K562 (cell line): ENCODE measurements at regions not wholly inside any gene's neighbourhood (a gene's known extent, or its start where the extent isn't known, plus 50 kb on each side); places are given as distances from the start of the nearest gene placed in this dataset.

ENCODE experiments used
- BMI1 ChIP-seq: fragments of 150-350 bp; IDR thresholded peaks from 2 replicates; pipeline ENCODE4 v1.6.1; 2014; ENCODE audit warnings: low read length
- BRCA1 ChIP-seq, 2 experiments: fragments of 450-650 bp in 1 of 2; sonication (generic) in 1 of 2; formaldehyde crosslinking in 1 of 2; IDR thresholded peaks; 2 replicates each; pipeline versions ENCODE4 v1.5.0 to v1.6.1; 2017 to 2020; ENCODE audit warnings: mild to moderate bottlenecking in 1 of 2, missing genetic modification reagents in 1 of 2
- CTBP1 ChIP-seq: fragments of 450-650 bp; IDR thresholded peaks from 2 replicates; pipeline ENCODE4 v1.6.1; 2016; ENCODE audit warnings: borderline replicate concordance
- ETV5 ChIP-seq: sonication (generic); formaldehyde crosslinking; IDR thresholded peaks from 2 replicates; pipeline ENCODE4 v1.4.0; 2020; ENCODE audit warnings: low read depth, mild to moderate bottlenecking, missing genetic modification reagents
- FOXP1 ChIP-seq: sonication (generic); formaldehyde crosslinking; IDR thresholded peaks from 2 replicates; pipeline ENCODE4 v1.8.0; 2022; ENCODE audit warnings: mild to moderate bottlenecking, missing genetic modification reagents
- HNRNPH1 ChIP-seq: fragments of 200-400 bp; formaldehyde crosslinking; optimal IDR thresholded peaks from 2 replicates; pipeline ENCODE3; 2017; ENCODE audit warnings: low read depth, mild to moderate bottlenecking, low read length, moderate library complexity
- NELFE ChIP-seq: IDR thresholded peaks from 2 replicates; pipeline ENCODE4 v1.6.1; 2011; ENCODE audit warnings: mild to moderate bottlenecking; ENCODE audit not compliant: insufficient read depth, insufficient read length
- PHF8 ChIP-seq: fragments of 200-600 bp; sonication (generic); IDR thresholded peaks from 2 replicates; pipeline ENCODE4 v1.6.1; 2012; ENCODE audit warnings: mixed run types, mild to moderate bottlenecking, inconsistent platforms, low read length, moderate library complexity, borderline replicate concordance
- SRSF7 ChIP-seq: fragments of 200-400 bp; formaldehyde crosslinking; optimal IDR thresholded peaks from 2 replicates; pipeline ENCODE3; 2017; ENCODE audit warnings: mild to moderate bottlenecking, low read depth, low read length
- TEAD4 ChIP-seq, 2 experiments: sonication (generic) in 1 of 2; formaldehyde crosslinking in 1 of 2; IDR thresholded peaks; 2 replicates each; pipeline versions ENCODE4 v1.6.1 to v1.8.0; 2012 to 2022; ENCODE audit warnings: borderline replicate concordance in 1 of 2, inconsistent platforms in 1 of 2, low read length in 1 of 2, mild to moderate bottlenecking in 1 of 2, missing genetic modification reagents in 1 of 2
- ZBTB1 ChIP-seq: sonication (generic); formaldehyde crosslinking; IDR thresholded peaks from 2 replicates; pipeline ENCODE4 v1.8.1; 2023; ENCODE audit warnings: missing genetic modification reagents, low read depth, mild to moderate bottlenecking, borderline replicate concordance
- ZNF184 ChIP-seq: sonication (generic); formaldehyde crosslinking; IDR thresholded peaks from 2 replicates; pipeline ENCODE4 v1.5.0; 2020; ENCODE audit warnings: missing genetic modification reagents
- ZNF23 ChIP-seq: fragments of 250-450 bp; sonication (Bioruptor Pico); IDR thresholded peaks from 2 replicates; pipeline ENCODE4 v1.4.0; 2020; ENCODE audit warnings: mild to moderate bottlenecking
- ZNF239 ChIP-seq: fragments of 250-450 bp; sonication (Bioruptor Pico); IDR thresholded peaks from 2 replicates; pipeline ENCODE4 v1.4.0; 2020; ENCODE audit warnings: mild to moderate bottlenecking
- ZNF347 ChIP-seq: fragments of 450-650 bp; formaldehyde crosslinking; IDR thresholded peaks from 2 replicates; pipeline ENCODE4 v1.4.0; 2020; ENCODE audit warnings: low read depth, mild to moderate bottlenecking, moderate library complexity
- ZNF384 ChIP-seq: IDR thresholded peaks from 2 replicates; pipeline ENCODE4 v1.6.1; 2012; ENCODE audit warnings: low read depth, low read length, improper control_type of control experiment
- ZNF589 ChIP-seq: fragments of 200-800 bp; sonication (Bioruptor generic); IDR thresholded peaks from 2 replicates; pipeline ENCODE4 v1.6.1; 2016; ENCODE audit warnings: low read depth, missing genetic modification characterization, missing compliant biosample characterization
- TF ChIP-seq, protein P1 (sequence below), 3 experiments: IDR thresholded peaks in 2 of 3; conservative IDR thresholded peaks in 1 of 3; 2 replicates each; pipeline ENCODE4 v1.5.1; 2011 to 2012; ENCODE audit warnings: low read length in 3 of 3, mild to moderate bottlenecking in 3 of 3, control low read depth in 2 of 3, improper control_type of control experiment in 1 of 3, inconsistent platforms in 1 of 3, low read depth in 1 of 3, mixed read lengths in 1 of 3, moderate library complexity in 1 of 3; ENCODE audit not compliant: insufficient read depth in 2 of 3
- TF ChIP-seq, protein P2 (sequence below), 3 experiments: fragments of 200-800 bp in 1 of 3; sonication (Bioruptor generic) in 1 of 3; sonication (generic) in 1 of 3; formaldehyde crosslinking in 1 of 3; IDR thresholded peaks; 2 replicates each; pipeline versions ENCODE4 v1.6.1 to v1.8.0; 2016 to 2022; ENCODE audit warnings: mild to moderate bottlenecking in 2 of 3, missing compliant biosample characterization in 2 of 3, missing genetic modification characterization in 2 of 3, missing genetic modification reagents in 1 of 3
- TF ChIP-seq, protein P3 (sequence below), 2 experiments: fragments of 200-800 bp in 1 of 2; sonication (Bioruptor generic) in 1 of 2; sonication (generic) in 1 of 2; formaldehyde crosslinking in 1 of 2; IDR thresholded peaks in 1 of 2; conservative IDR thresholded peaks in 1 of 2; 2 replicates each; pipeline versions ENCODE4 v1.5.0 to v1.6.1; 2016 to 2020; ENCODE audit warnings: missing compliant biosample characterization in 1 of 2, missing genetic modification characterization in 1 of 2, missing genetic modification reagents in 1 of 2
- TF ChIP-seq, protein P4 (sequence below): sonication (generic); formaldehyde crosslinking; IDR thresholded peaks from 2 replicates; pipeline ENCODE4 v1.8.0; 2022; ENCODE audit warnings: mild to moderate bottlenecking, missing genetic modification reagents, borderline replicate concordance
- TF ChIP-seq, protein P5 (sequence below): fragments of 250-450 bp; sonication (Bioruptor Pico); IDR thresholded peaks from 2 replicates; pipeline ENCODE4 v1.8.0; 2021; ENCODE audit warnings: moderate library complexity, mild to moderate bottlenecking, inconsistent platforms

DNA sequence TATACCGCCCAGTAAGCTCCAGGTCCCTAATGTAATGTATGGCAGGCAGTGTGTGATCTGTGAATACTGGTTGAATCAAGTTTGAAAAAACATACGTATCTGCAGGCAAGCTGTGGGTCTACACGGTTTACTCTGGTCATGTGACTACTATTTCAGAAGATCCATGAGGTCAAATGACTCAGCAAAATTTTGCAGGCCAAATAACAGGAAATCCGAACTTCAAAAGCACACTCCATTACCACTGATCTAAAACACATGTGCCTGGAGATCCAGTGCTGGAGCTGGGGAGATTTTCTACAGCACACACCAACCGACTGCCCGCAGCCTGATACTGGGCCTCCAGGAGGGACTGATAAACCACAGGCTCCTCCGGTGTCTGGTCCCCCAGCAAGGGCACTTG is 64.5 kb upstream of the SLC44A3 start (continued):
- TF ChIP-seq, protein P1, sequence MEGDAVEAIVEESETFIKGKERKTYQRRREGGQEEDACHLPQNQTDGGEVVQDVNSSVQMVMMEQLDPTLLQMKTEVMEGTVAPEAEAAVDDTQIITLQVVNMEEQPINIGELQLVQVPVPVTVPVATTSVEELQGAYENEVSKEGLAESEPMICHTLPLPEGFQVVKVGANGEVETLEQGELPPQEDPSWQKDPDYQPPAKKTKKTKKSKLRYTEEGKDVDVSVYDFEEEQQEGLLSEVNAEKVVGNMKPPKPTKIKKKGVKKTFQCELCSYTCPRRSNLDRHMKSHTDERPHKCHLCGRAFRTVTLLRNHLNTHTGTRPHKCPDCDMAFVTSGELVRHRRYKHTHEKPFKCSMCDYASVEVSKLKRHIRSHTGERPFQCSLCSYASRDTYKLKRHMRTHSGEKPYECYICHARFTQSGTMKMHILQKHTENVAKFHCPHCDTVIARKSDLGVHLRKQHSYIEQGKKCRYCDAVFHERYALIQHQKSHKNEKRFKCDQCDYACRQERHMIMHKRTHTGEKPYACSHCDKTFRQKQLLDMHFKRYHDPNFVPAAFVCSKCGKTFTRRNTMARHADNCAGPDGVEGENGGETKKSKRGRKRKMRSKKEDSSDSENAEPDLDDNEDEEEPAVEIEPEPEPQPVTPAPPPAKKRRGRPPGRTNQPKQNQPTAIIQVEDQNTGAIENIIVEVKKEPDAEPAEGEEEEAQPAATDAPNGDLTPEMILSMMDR (IDR thresholded peaks at IDR 0.05 in 2 of 3, conservative IDR thresholded peaks at IDR 0.05 in 1 of 3; ENCODE audit: insufficient read depth in 2 of 3, low read depth in 1 of 3, low read length in 3 of 3) = no peak
- TF ChIP-seq ZNF239 (CRISPR knock-in tag) (no peak), ETV5 (no peak), BRCA1 (IDR thresholded peaks at IDR 0.05) (no peak), BRCA1 (CRISPR knock-in tag; IDR thresholded peaks at IDR 0.05) (no peak), FOXP1 (CRISPR knock-in tag) (no peak), CTBP1 (no peak), ZNF184 (no peak), SRSF7 (no peak), ZBTB1 (CRISPR knock-in tag) (no peak), ZNF384 (no peak), ZNF23 (CRISPR knock-in tag) (no peak), ZNF347 (CRISPR knock-in tag) (no peak), BMI1 (no peak), NELFE (no peak), PHF8 (no peak), TEAD4 (IDR thresholded peaks at IDR 0.05; ENCODE audit: low read length) (peak; percentile 23; the same call in 1 of the 2 replicates), TEAD4 (CRISPR knock-in tag; IDR thresholded peaks at IDR 0.05; ENCODE audit: borderline replicate concordance) (no peak), ZNF589 (CRISPR knock-in tag) (peak; percentile 33; the same call in 1 of the 2 replicates), HNRNPH1 (no peak)
- TF ChIP-seq, protein P2, sequence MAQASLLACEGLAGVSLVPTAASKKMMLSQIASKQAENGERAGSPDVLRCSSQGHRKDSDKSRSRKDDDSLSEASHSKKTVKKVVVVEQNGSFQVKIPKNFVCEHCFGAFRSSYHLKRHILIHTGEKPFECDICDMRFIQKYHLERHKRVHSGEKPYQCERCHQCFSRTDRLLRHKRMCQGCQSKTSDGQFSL (CRISPR knock-in tag; IDR thresholded peaks at IDR 0.05) = no peak
- TF ChIP-seq, protein P2 (tag; IDR thresholded peaks at IDR 0.05) = no peak
- TF ChIP-seq, protein P3, sequence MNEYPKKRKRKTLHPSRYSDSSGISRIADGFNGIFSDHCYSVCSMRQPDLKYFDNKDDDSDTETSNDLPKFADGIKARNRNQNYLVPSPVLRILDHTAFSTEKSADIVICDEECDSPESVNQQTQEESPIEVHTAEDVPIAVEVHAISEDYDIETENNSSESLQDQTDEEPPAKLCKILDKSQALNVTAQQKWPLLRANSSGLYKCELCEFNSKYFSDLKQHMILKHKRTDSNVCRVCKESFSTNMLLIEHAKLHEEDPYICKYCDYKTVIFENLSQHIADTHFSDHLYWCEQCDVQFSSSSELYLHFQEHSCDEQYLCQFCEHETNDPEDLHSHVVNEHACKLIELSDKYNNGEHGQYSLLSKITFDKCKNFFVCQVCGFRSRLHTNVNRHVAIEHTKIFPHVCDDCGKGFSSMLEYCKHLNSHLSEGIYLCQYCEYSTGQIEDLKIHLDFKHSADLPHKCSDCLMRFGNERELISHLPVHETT (CRISPR knock-in tag; conservative IDR thresholded peaks at IDR 0.05 in 1 of 2, IDR thresholded peaks at IDR 0.05 in 1 of 2) = peak in 1 of 2 experiments; percentile 79; a peak in 2 of 4 replicates
- TF ChIP-seq, protein P4, sequence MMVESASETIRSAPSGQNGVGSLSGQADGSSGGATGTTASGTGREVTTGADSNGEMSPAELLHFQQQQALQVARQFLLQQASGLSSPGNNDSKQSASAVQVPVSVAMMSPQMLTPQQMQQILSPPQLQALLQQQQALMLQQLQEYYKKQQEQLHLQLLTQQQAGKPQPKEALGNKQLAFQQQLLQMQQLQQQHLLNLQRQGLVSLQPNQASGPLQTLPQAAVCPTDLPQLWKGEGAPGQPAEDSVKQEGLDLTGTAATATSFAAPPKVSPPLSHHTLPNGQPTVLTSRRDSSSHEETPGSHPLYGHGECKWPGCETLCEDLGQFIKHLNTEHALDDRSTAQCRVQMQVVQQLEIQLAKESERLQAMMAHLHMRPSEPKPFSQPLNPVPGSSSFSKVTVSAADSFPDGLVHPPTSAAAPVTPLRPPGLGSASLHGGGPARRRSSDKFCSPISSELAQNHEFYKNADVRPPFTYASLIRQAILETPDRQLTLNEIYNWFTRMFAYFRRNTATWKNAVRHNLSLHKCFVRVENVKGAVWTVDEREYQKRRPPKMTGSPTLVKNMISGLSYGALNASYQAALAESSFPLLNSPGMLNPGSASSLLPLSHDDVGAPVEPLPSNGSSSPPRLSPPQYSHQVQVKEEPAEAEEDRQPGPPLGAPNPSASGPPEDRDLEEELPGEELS (CRISPR knock-in tag) = no peak
- TF ChIP-seq, protein P5, sequence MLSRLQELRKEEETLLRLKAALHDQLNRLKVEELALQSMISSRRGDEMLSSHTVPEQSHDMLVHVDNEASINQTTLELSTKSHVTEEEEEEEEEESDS (CRISPR knock-in tag) = no peak
